ENCODE measurements at regions not wholly inside any gene's neighbourhood (a gene's known extent, or its start where the extent isn't known, plus 50 kb on each side); places are given as distances from the start of the nearest gene placed in this dataset.

DNA sequence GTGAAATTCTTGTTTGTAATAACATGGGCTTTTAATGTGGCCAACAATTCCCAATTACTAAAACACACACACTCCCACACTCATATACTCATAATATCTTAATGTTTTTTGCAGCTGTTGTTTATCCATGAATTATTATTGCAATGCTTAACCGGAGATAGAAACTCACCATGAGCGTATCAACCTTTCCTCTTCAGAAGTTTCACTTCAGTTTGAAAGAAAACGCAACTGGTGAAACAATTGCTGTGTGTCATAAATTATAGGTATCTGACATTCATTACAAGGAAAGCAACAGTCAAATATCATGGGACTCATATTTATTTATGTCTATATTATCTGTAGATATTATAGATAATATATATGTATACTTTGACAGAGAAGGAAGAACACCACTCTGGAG lies 104.1 kb downstream of the HDGFL1 start:
- Histone ChIP-seq H2AFZ (ENCODE audit: low read depth, low read length) (no peak overlapping the region), H3K4me3 (ENCODE audit: low read length) (no peak overlapping the region), H3K27ac (ENCODE audit: low read length) (no peak overlapping the region), H3K9ac (ENCODE audit: low read length) (no peak overlapping the region), H3K4me2 (ENCODE audit: low read length) (no peak overlapping the region), H3K9me3 (ENCODE audit: insufficient read depth, low read length) (no peaks in the 10 kb centered on the region), H3K79me2 (ENCODE audit: low read length) (no peaks in the 10 kb centered on the region), H3K36me3 (replicated peaks; ENCODE audit: low read depth, low read length) (no peaks in the 10 kb centered on the region), H4K20me1 (ENCODE audit: insufficient read depth, low read length) (no peaks in the 10 kb centered on the region), H3K27me3 (ENCODE audit: low read depth, low read length) (no peaks in the 10 kb centered on the region), H3K4me1 (ENCODE audit: low read length) (peaks cover 6% of the 10 kb centered on the region; the same call in 1 of the 2 replicates)
- TF ChIP-seq EZH2phosphoT487 (IDR thresholded peaks at IDR 0.05; ENCODE audit: low read depth), result no peak

- TF ChIP-seq, protein P1, sequence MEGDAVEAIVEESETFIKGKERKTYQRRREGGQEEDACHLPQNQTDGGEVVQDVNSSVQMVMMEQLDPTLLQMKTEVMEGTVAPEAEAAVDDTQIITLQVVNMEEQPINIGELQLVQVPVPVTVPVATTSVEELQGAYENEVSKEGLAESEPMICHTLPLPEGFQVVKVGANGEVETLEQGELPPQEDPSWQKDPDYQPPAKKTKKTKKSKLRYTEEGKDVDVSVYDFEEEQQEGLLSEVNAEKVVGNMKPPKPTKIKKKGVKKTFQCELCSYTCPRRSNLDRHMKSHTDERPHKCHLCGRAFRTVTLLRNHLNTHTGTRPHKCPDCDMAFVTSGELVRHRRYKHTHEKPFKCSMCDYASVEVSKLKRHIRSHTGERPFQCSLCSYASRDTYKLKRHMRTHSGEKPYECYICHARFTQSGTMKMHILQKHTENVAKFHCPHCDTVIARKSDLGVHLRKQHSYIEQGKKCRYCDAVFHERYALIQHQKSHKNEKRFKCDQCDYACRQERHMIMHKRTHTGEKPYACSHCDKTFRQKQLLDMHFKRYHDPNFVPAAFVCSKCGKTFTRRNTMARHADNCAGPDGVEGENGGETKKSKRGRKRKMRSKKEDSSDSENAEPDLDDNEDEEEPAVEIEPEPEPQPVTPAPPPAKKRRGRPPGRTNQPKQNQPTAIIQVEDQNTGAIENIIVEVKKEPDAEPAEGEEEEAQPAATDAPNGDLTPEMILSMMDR (IDR thresholded peaks at IDR 0.05; ENCODE audit: low read depth, low read length), result no peak
- TF ChIP-seq EZH2phosphoT487 (IDR thresholded peaks at IDR 0.05; ENCODE audit: low read depth), result no peak
- Histone ChIP-seq H3K4me2 (ENCODE audit: low read length) (no peak overlapping the region), H3K4me3 (ENCODE audit: low read length) (no peak overlapping the region)
These were observed 111.6 kb downstream of the HDGFL1 start for GRCh38 chr6:22680950-22681349.

GRCh38 chr6:22681761-22682160 lies 112.4 kb downstream of the HDGFL1 start:
- no peak overlapping the region for H2AFZ ChIP-seq (ENCODE audit: low read depth, low read length)
- H4K20me1 ChIP-seq (ENCODE audit: insufficient read depth, low read length), result no peaks in the 10 kb centered on the region
- H3K9ac ChIP-seq (ENCODE audit: low read length), result no peak overlapping the region
- H3K27ac ChIP-seq (ENCODE audit: low read length), result no peak overlapping the region
- no peaks in the 10 kb centered on the region for H3K79me2 ChIP-seq (ENCODE audit: low read length)
- H3K9me3 ChIP-seq (ENCODE audit: insufficient read depth, low read length), result no peaks in the 10 kb centered on the region
- H3K27me3 ChIP-seq (ENCODE audit: low read depth, low read length), result no peaks in the 10 kb centered on the region
- no peak overlapping the region for H3K4me3 ChIP-seq (ENCODE audit: low read length)
- TF ChIP-seq EZH2phosphoT487 (IDR thresholded peaks at IDR 0.05; ENCODE audit: low read depth), result no peak
- TF ChIP-seq, protein P1 (IDR thresholded peaks at IDR 0.05; ENCODE audit: low read depth, low read length), result no peak
- H3K4me2 ChIP-seq (ENCODE audit: low read length), result no peak overlapping the region
- H3K36me3 ChIP-seq (replicated peaks; ENCODE audit: low read depth, low read length), result no peaks in the 10 kb centered on the region
- no peaks in the 10 kb centered on the region for H3K4me1 ChIP-seq (ENCODE audit: low read length)

More at GRCh38 chr6:22680950-22681349, 111.6 kb downstream of the HDGFL1 start:
- Histone ChIP-seq H3K4me1 (ENCODE audit: low read length) (no peaks in the 10 kb centered on the region), H2AFZ (ENCODE audit: low read depth, low read length) (no peak overlapping the region), H3K79me2 (ENCODE audit: low read length) (no peaks in the 10 kb centered on the region), H4K20me1 (ENCODE audit: insufficient read depth, low read length) (no peaks in the 10 kb centered on the region), H3K27me3 (ENCODE audit: low read depth, low read length) (no peaks in the 10 kb centered on the region), H3K27ac (ENCODE audit: low read length) (no peak overlapping the region), H3K9ac (ENCODE audit: low read length) (no peak overlapping the region), H3K36me3 (replicated peaks; ENCODE audit: low read depth, low read length) (no peaks in the 10 kb centered on the region), H3K9me3 (ENCODE audit: insufficient read depth, low read length) (no peaks in the 10 kb centered on the region)

- H3K27ac ChIP-seq (ENCODE audit: low read length), result no peak overlapping the region
- no peak overlapping the region for H2AFZ ChIP-seq (ENCODE audit: low read depth, low read length)
- no peak overlapping the region for H3K9ac ChIP-seq (ENCODE audit: low read length)
- H3K79me2 ChIP-seq (ENCODE audit: low read length), result no peaks in the 10 kb centered on the region
- H3K9me3 ChIP-seq (ENCODE audit: insufficient read depth, low read length), result no peaks in the 10 kb centered on the region
- no peaks in the 10 kb centered on the region for H4K20me1 ChIP-seq (ENCODE audit: insufficient read depth, low read length)
- H3K27me3 ChIP-seq (ENCODE audit: low read depth, low read length), result no peaks in the 10 kb centered on the region
- H3K36me3 ChIP-seq (replicated peaks; ENCODE audit: low read depth, low read length), result no peaks in the 10 kb centered on the region
- no peak overlapping the region for H3K4me2 ChIP-seq (ENCODE audit: low read length)
- H3K4me3 ChIP-seq (ENCODE audit: low read length), result no peak overlapping the region
- H3K4me1 ChIP-seq (ENCODE audit: low read length), result no peaks in the 10 kb centered on the region
- TF ChIP-seq EZH2phosphoT487 (IDR thresholded peaks at IDR 0.05; ENCODE audit: low read depth), result no peak
- TF ChIP-seq, protein P1 (IDR thresholded peaks at IDR 0.05; ENCODE audit: low read depth, low read length), result no peak
These were observed 113.6 kb downstream of the HDGFL1 start for GRCh38 chr6:22682979-22683378.

GRCh38 chr6:22690446-22690845 lies 121.1 kb downstream of the HDGFL1 start:
- no peak overlapping the region for H3K4me3 ChIP-seq (ENCODE audit: low read length)
- no peak overlapping the region for H3K27ac ChIP-seq (ENCODE audit: low read length)
- no peaks in the 10 kb centered on the region for H3K27me3 ChIP-seq (ENCODE audit: low read depth, low read length)
- no peaks in the 10 kb centered on the region for H4K20me1 ChIP-seq (ENCODE audit: insufficient read depth, low read length)
- no peaks in the 10 kb centered on the region for H3K36me3 ChIP-seq (replicated peaks; ENCODE audit: low read depth, low read length)
- no peaks in the 10 kb centered on the region for H3K9me3 ChIP-seq (ENCODE audit: insufficient read depth, low read length)
- TF ChIP-seq EZH2phosphoT487 (IDR thresholded peaks at IDR 0.05; ENCODE audit: low read depth), result no peak
- TF ChIP-seq, protein P1 (IDR thresholded peaks at IDR 0.05; ENCODE audit: low read depth, low read length), result no peak
- H3K4me1 ChIP-seq (ENCODE audit: low read length), result no peaks in the 10 kb centered on the region
- H3K9ac ChIP-seq (ENCODE audit: low read length), result no peak overlapping the region
- H3K79me2 ChIP-seq (ENCODE audit: low read length), result no peaks in the 10 kb centered on the region
- no peak overlapping the region for H2AFZ ChIP-seq (ENCODE audit: low read depth, low read length)
- no peak overlapping the region for H3K4me2 ChIP-seq (ENCODE audit: low read length)

All from OCI-LY3 (cell line).